GM23338 (cell line): ENCODE measurements at regions not wholly inside any gene's neighbourhood (a gene's known extent, or its start where the extent isn't known, plus 50 kb on each side); places are given as distances from the start of the nearest gene placed in this dataset.

Experiments
- ATAC-seq: fragments of 200-7000 bp; cut with Tn5 transposase; 3 replicates; pipeline ENCODE4 v1.9.1; 2020
- DNase-seq: peaks from one replicate; pipeline ENCODE4 v3.0.0-alpha.2; 2015; ENCODE audit warnings: low spot score
- H2AFZ ChIP-seq: fragments of 200-600 bp; sonication (generic); 2 replicates; pipeline ENCODE4 v1.8.0; 2016; ENCODE audit warnings: antibody characterized with exemption, mild to moderate bottlenecking, moderate library complexity
- H3F3A ChIP-seq: fragments of 200-600 bp; sonication (generic); replicated peaks from 2 replicates; pipeline ENCODE4 v1.8.0; 2017; ENCODE audit warnings: antibody characterized with exemption, mixed run types, low read depth
- H3K27ac ChIP-seq: fragments of 200-600 bp; sonication (generic); 2 replicates; pipeline ENCODE4 v1.6.1; 2016; ENCODE audit warnings: low read depth
- H3K27me3 ChIP-seq: fragments of 200-600 bp; sonication (generic); 2 replicates; pipeline ENCODE4 v1.8.0; 2016; ENCODE audit warnings: mild to moderate bottlenecking, mixed run types, moderate library complexity; ENCODE audit not compliant: insufficient read depth
- H3K36me3 ChIP-seq: fragments of 200-600 bp; sonication (generic); 2 replicates; pipeline ENCODE4 v1.8.0; 2016; ENCODE audit warnings: mild to moderate bottlenecking; ENCODE audit not compliant: insufficient read depth
- H3K4me1 ChIP-seq: fragments of 200-600 bp; sonication (generic); 2 replicates; pipeline ENCODE4 v1.8.0; 2016; ENCODE audit warnings: mild to moderate bottlenecking, moderate library complexity; ENCODE audit not compliant: insufficient read depth
- H3K4me2 ChIP-seq: fragments of 200-600 bp; sonication (generic); 2 replicates; pipeline ENCODE4 v1.7.1; 2017; ENCODE audit warnings: mixed run types
- H3K4me3 ChIP-seq: fragments of 200-600 bp; sonication (generic); 2 replicates; pipeline ENCODE4 v1.6.1; 2016; ENCODE audit warnings: mixed run types
- H3K79me2 ChIP-seq: fragments of 200-600 bp; sonication (generic); replicated peaks from 2 replicates; pipeline ENCODE4 v1.8.0; 2017; ENCODE audit warnings: mild to moderate bottlenecking; ENCODE audit not compliant: insufficient read depth
- H3K9me2 ChIP-seq: fragments of 200-600 bp; sonication (generic); 2 replicates; pipeline ENCODE4 v1.8.0; 2017; ENCODE audit not compliant: insufficient read depth
- H4K20me1 ChIP-seq: fragments of 200-600 bp; sonication (generic); replicated peaks from 2 replicates; pipeline ENCODE4 v1.8.0; 2017; ENCODE audit warnings: mild to moderate bottlenecking; ENCODE audit not compliant: insufficient read depth
- H3K27ac Mint-ChIP-seq: 2 replicates; pipeline ENCODE4 v1.8.0; 2020; ENCODE audit warnings: inconsistent platforms, mild to moderate bottlenecking, moderate library complexity, mixed read lengths
- H3K27me3 Mint-ChIP-seq: 3 replicates; pipeline ENCODE4 v1.8.0; 2022; ENCODE audit warnings: low read depth, mild to moderate bottlenecking, moderate library complexity, mixed read lengths, inconsistent platforms; ENCODE audit not compliant: insufficient read depth, poor library complexity
- H3K36me3 Mint-ChIP-seq: 3 replicates; pipeline ENCODE4 v1.8.0; 2021; ENCODE audit warnings: low read depth, mild to moderate bottlenecking, inconsistent platforms, moderate library complexity, mixed read lengths
- H3K4me1 Mint-ChIP-seq: 3 replicates; pipeline ENCODE4 v1.8.0; 2020; ENCODE audit warnings: mild to moderate bottlenecking, inconsistent platforms, mixed read lengths
- H3K4me3 Mint-ChIP-seq: 3 replicates; pipeline ENCODE4 v1.8.0; 2021; ENCODE audit warnings: moderate library complexity, mild to moderate bottlenecking, inconsistent platforms, mixed read lengths
- H3K9me3 Mint-ChIP-seq: 3 replicates; pipeline ENCODE4 v1.8.0; 2020; ENCODE audit warnings: moderate library complexity, mild to moderate bottlenecking, inconsistent platforms, mixed read lengths
- ETS1 ChIP-seq: IDR thresholded peaks from 2 replicates; pipeline ENCODE4 v1.6.1; 2016; ENCODE audit warnings: antibody characterized with exemption
- EZH2 ChIP-seq: fragments of 200-600 bp; sonication (generic); IDR thresholded peaks from one replicate; pipeline ENCODE4 v1.8.0; 2017; ENCODE audit warnings: antibody characterized with exemption, mild to moderate bottlenecking, low read depth; ENCODE audit not compliant: unreplicated experiment
- EZH2phosphoT487 ChIP-seq: fragments of 200-600 bp; sonication (generic); IDR thresholded peaks from one replicate; pipeline ENCODE4 v1.8.1; 2018; ENCODE audit warnings: antibody characterized with exemption; ENCODE audit not compliant: unreplicated experiment
- ZNF114 ChIP-seq: fragments of 250-450 bp; sonication (Bioruptor Pico); IDR thresholded peaks from 2 replicates; pipeline ENCODE4 v1.5.0; 2020; ENCODE audit warnings: mild to moderate bottlenecking, moderate library complexity
- ZNF462 ChIP-seq: fragments of 250-450 bp; sonication (Bioruptor Pico); IDR thresholded peaks from 2 replicates; pipeline ENCODE4 v1.5.0; 2020; ENCODE audit warnings: mild to moderate bottlenecking, moderate library complexity

DNA sequence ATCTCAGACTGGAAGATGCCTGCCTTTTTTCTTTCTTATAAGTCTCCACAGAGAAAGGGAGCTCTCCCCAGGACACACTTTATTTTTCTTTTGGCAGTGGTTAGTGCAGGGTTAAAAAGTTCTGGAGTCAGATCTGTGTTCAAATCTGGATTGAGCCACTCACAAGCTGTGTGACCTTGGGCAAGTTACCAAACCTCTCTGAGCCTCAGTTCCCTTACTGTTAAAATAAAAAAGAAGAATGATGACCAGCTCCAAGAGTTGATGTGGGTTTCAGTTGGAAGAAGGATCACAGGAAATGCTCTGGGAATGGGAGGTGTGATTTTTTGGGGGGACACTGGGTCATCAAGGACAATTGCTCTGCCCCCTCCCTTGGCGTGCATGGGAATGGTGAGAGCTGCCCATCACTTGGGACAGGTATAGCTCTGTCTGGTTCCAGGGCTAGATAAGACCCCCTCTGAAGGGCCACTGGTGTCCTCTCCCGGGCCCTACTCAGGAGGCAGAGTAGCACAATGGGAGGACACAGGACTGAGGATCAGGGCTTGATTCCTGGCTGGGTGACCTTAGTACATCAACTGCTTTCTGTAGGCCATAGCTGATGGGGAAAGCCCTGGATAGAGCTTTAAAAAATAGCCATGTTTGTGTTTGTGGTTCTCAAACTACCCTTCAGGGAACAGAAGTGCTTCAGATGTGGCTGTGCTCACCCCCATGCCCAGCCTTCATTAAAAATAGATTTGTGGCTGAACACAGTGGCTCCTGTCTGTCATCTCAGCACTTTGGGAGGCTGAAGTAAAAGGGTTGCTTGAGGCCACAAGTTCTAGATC, 228.3 kb downstream of the MIAT start:
- Mint-ChIP-seq H3K4me1 (peaks cover 21% of the 10 kb centered on the region), H3K27ac (no peak overlapping the region), H3K4me3 (no peak overlapping the region), H3K36me3 (no peaks in the 10 kb centered on the region), H3K9me3 (no peaks in the 10 kb centered on the region), H3K27me3 (no peaks in the 10 kb centered on the region)
- Histone ChIP-seq H3K79me2 (no peaks in the 10 kb centered on the region), H3K4me2 (no peak overlapping the region), H3K27ac (no peak overlapping the region), H3K36me3 (no peaks in the 10 kb centered on the region), H3K4me1 (peaks cover 10% of the 10 kb centered on the region), H4K20me1 (no peaks in the 10 kb centered on the region), H3K9me2 (no peaks in the 10 kb centered on the region), H3F3A (no peaks in the 10 kb centered on the region), H3K4me3 (no peak overlapping the region), H2AFZ (no peak overlapping the region), H3K27me3 (no peaks in the 10 kb centered on the region)
- no peak for DNase-seq
- ATAC-seq = no peak
- TF ChIP-seq EZH2phosphoT487 (no peak), EZH2 (no peak), ETS1 (no peak), ZNF462 (CRISPR knock-in tag) (no peak), ZNF114 (no peak)
